ENCODE measurements at regions not wholly inside any gene's neighbourhood (a gene's known extent, or its start where the extent isn't known, plus 50 kb on each side); places are given as distances from the start of the nearest gene placed in this dataset.

DNA sequence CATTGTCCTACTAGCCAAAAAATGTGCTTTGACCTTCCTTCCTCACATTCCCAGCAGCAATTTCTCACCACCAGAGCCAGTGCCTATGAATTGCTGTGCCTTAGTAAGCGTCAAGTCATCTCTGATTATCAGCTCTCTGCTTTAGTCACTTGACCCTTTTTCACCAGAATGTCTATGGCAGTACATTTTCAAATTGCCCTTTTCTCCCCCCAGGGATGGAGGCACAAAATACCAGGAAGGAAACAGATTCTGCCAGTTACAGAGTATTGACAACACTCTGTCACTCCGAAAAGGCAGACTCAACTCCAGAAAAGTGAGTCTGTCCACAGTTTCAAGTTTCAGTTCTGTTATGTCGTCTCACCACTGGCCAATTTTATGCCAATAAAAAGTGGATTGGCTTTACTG lies 167.4 kb downstream of the TNFSF18 start:
- Histone ChIP-seq H3K27me3 (ENCODE audit: insufficient read depth, poor library complexity, severe bottlenecking) (no peaks in the 10 kb centered on the region), H3K27ac (replicated peaks) (no peak overlapping the region), H3K4me3 (replicated peaks; ENCODE audit: insufficient read depth, low read length) (no peak overlapping the region)
- TF ChIP-seq, protein P1, sequence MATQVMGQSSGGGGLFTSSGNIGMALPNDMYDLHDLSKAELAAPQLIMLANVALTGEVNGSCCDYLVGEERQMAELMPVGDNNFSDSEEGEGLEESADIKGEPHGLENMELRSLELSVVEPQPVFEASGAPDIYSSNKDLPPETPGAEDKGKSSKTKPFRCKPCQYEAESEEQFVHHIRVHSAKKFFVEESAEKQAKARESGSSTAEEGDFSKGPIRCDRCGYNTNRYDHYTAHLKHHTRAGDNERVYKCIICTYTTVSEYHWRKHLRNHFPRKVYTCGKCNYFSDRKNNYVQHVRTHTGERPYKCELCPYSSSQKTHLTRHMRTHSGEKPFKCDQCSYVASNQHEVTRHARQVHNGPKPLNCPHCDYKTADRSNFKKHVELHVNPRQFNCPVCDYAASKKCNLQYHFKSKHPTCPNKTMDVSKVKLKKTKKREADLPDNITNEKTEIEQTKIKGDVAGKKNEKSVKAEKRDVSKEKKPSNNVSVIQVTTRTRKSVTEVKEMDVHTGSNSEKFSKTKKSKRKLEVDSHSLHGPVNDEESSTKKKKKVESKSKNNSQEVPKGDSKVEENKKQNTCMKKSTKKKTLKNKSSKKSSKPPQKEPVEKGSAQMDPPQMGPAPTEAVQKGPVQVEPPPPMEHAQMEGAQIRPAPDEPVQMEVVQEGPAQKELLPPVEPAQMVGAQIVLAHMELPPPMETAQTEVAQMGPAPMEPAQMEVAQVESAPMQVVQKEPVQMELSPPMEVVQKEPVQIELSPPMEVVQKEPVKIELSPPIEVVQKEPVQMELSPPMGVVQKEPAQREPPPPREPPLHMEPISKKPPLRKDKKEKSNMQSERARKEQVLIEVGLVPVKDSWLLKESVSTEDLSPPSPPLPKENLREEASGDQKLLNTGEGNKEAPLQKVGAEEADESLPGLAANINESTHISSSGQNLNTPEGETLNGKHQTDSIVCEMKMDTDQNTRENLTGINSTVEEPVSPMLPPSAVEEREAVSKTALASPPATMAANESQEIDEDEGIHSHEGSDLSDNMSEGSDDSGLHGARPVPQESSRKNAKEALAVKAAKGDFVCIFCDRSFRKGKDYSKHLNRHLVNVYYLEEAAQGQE (IDR thresholded peaks at IDR 0.05; ENCODE audit: insufficient replicate concordance, low read depth): no peak
- TF ChIP-seq POLR2AphosphoS5 (IDR thresholded peaks at IDR 0.05; ENCODE audit: low read depth) (no peak), GABPA (IDR thresholded peaks at IDR 0.05; ENCODE audit: low read depth) (no peak), SPI1 (IDR thresholded peaks at IDR 0.05; ENCODE audit: borderline replicate concordance, low read depth) (no peak)
- TF ChIP-seq, protein P2, sequence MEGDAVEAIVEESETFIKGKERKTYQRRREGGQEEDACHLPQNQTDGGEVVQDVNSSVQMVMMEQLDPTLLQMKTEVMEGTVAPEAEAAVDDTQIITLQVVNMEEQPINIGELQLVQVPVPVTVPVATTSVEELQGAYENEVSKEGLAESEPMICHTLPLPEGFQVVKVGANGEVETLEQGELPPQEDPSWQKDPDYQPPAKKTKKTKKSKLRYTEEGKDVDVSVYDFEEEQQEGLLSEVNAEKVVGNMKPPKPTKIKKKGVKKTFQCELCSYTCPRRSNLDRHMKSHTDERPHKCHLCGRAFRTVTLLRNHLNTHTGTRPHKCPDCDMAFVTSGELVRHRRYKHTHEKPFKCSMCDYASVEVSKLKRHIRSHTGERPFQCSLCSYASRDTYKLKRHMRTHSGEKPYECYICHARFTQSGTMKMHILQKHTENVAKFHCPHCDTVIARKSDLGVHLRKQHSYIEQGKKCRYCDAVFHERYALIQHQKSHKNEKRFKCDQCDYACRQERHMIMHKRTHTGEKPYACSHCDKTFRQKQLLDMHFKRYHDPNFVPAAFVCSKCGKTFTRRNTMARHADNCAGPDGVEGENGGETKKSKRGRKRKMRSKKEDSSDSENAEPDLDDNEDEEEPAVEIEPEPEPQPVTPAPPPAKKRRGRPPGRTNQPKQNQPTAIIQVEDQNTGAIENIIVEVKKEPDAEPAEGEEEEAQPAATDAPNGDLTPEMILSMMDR (IDR thresholded peaks at IDR 0.05; ENCODE audit: insufficient read depth, low read length): no peak
- no peak for DNase-seq (ENCODE audit: low read depth in 1 of 2, low spot score in 1 of 2)

DNA sequence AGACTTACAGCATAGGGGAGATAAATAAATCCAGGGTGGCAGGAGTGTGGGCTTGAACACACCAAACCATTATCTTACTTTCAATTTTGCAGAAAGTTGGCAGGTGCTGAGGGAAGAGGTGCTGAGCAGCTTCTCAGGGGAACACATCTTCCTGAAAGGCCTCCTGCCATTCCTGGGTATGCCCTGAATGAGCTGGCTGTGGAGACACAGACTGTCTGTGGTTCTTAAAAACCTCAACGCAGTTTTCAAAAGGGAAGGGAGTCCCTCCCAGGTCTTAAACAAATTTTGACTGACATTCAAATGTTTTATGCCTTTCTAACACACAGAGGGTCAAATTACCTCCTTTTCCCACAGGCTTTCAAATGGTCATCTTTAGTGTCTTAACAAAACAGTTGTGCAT lies 166.9 kb downstream of the TNFSF18 start:
- Histone ChIP-seq H3K27me3 (ENCODE audit: insufficient read depth, poor library complexity, severe bottlenecking) (no peaks in the 10 kb centered on the region), H3K4me3 (replicated peaks; ENCODE audit: insufficient read depth, low read length) (no peak overlapping the region), H3K27ac (replicated peaks) (no peak overlapping the region)
- no peak for DNase-seq (ENCODE audit: low read depth in 1 of 2, low spot score in 1 of 2)
- TF ChIP-seq POLR2AphosphoS5 (IDR thresholded peaks at IDR 0.05; ENCODE audit: low read depth) (no peak), GABPA (IDR thresholded peaks at IDR 0.05; ENCODE audit: low read depth) (no peak)
- TF ChIP-seq, protein P1 (IDR thresholded peaks at IDR 0.05; ENCODE audit: insufficient replicate concordance, low read depth): no peak

DNA sequence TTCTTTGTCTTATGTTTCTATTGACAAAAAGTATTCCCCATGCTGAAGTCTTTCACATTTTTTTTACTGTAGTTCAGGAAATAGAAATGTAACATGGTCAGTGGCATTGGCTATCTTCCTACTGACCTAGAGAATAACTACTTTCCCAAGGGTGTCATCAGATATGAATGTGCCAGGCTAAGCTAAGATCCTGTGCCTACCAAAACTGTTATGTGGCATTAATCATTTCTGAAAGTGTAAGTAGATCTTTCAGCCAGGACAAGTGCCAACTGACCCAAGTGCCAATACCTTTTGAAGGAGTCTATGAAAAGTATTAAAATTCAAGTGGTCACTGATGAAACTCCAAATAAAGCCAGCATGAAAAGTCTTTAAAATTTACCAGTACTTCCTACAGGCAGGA lies 165.3 kb downstream of the TNFSF18 start:
- TF ChIP-seq, protein P1 (IDR thresholded peaks at IDR 0.05; ENCODE audit: insufficient replicate concordance, low read depth): no peak
- TF ChIP-seq, protein P2 (IDR thresholded peaks at IDR 0.05; ENCODE audit: insufficient read depth, low read length): no peak
- TF ChIP-seq SPI1 (IDR thresholded peaks at IDR 0.05; ENCODE audit: borderline replicate concordance, low read depth) (no peak), GABPA (IDR thresholded peaks at IDR 0.05; ENCODE audit: low read depth) (no peak), POLR2AphosphoS5 (IDR thresholded peaks at IDR 0.05; ENCODE audit: low read depth) (no peak)
- H3K4me3 ChIP-seq (replicated peaks; ENCODE audit: insufficient read depth, low read length): no peak overlapping the region
- no peaks in the 10 kb centered on the region for H3K27me3 ChIP-seq (ENCODE audit: insufficient read depth, poor library complexity, severe bottlenecking)
- DNase-seq (ENCODE audit: low read depth in 1 of 2, low spot score in 1 of 2): no peak
- no peak overlapping the region for H3K27ac ChIP-seq (replicated peaks)

DNA sequence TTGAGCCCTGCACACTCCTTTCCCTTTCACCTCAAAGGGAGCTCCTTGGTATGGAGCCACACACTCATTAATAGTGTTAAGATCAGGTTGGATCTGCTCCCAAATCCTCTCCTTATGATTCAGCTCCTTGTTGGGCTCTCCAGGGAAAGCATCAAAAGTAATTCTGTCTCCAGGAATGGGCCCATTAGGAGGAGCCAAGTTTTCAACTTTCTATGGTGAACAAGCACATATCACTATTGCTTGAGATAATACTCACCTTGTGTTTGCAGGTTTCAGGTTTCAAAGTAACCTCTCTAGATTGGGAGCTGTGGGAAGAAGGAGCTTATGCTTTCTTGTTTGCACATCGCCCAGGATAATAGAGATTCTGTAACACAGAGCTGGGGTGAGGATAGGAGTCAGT lies 164.8 kb downstream of the TNFSF18 start:
- Histone ChIP-seq H3K27me3 (ENCODE audit: insufficient read depth, poor library complexity, severe bottlenecking) (no peaks in the 10 kb centered on the region), H3K4me3 (replicated peaks; ENCODE audit: insufficient read depth, low read length) (no peak overlapping the region), H3K27ac (replicated peaks) (no peak overlapping the region)
- no peak for DNase-seq (ENCODE audit: low read depth in 1 of 2, low spot score in 1 of 2)
- no peak for TF ChIP-seq GABPA (IDR thresholded peaks at IDR 0.05; ENCODE audit: low read depth)
- TF ChIP-seq, protein P1 (IDR thresholded peaks at IDR 0.05; ENCODE audit: insufficient replicate concordance, low read depth): no peak
- TF ChIP-seq POLR2AphosphoS5 (IDR thresholded peaks at IDR 0.05; ENCODE audit: low read depth): no peak
- no peak for TF ChIP-seq SPI1 (IDR thresholded peaks at IDR 0.05; ENCODE audit: borderline replicate concordance, low read depth)
- TF ChIP-seq, protein P2 (IDR thresholded peaks at IDR 0.05; ENCODE audit: insufficient read depth, low read length): no peak
